Neutrophil (primary cell): ENCODE measurements at regions not wholly inside any gene's neighbourhood (a gene's known extent, or its start where the extent isn't known, plus 50 kb on each side); places are given as distances from the start of the nearest gene placed in this dataset.

Experiments used
- H3K27ac ChIP-seq: fragments of 200-600 bp; sonication (generic); 2 replicates; pipeline ENCODE4 v1.5.1; 2016; ENCODE audit warnings: mild to moderate bottlenecking, moderate library complexity
- H3K27me3 ChIP-seq: fragments of 200-600 bp; sonication (generic); 2 replicates; pipeline ENCODE4 v1.6.0; 2016; ENCODE audit warnings: mild to moderate bottlenecking
- H3K36me3 ChIP-seq: fragments of 200-600 bp; sonication (generic); 2 replicates; pipeline ENCODE4 v1.5.1; 2017
- H3K4me1 ChIP-seq, 2 experiments: fragments of 200-600 bp in 1 of 2; sonication (generic) in 1 of 2; 1 replicate in 1 of 2; 2 replicates in 1 of 2; pipeline versions ENCODE4 v1.5.1 to v1.6.1; 2013 to 2016; ENCODE audit warnings: low read depth in 1 of 2, low read length in 1 of 2, mild to moderate bottlenecking in 1 of 2, moderate library complexity in 1 of 2; ENCODE audit not compliant: control insufficient read depth in 1 of 2, insufficient read depth in 1 of 2
- H3K4me3 ChIP-seq, 2 experiments: fragments of 200-600 bp in 1 of 2; sonication (generic) in 1 of 2; 1 replicate in 1 of 2; 2 replicates in 1 of 2; pipeline ENCODE4 v1.5.1; 2013 to 2016; ENCODE audit warnings: low read depth in 1 of 2, low read length in 1 of 2, mild to moderate bottlenecking in 1 of 2, moderate library complexity in 1 of 2
- H3K9me3 ChIP-seq: fragments of 200-600 bp; sonication (generic); 2 replicates; pipeline ENCODE4 v1.5.1; 2016
- CTCF ChIP-seq: fragments of 200-600 bp; sonication (generic); IDR thresholded peaks from 2 replicates; pipeline ENCODE4 v1.5.1; 2016; ENCODE audit warnings: antibody characterized with exemption

GRCh38 chr2:22247466-22247865, 1123.7 kb downstream of the TDRD15 start:
- Histone ChIP-seq H3K27me3 (no peaks in the 10 kb centered on the region), H3K27ac (no peak overlapping the region), H3K4me3 (no peak overlapping the region)

GRCh38 chr2:22248851-22249250, 1125.1 kb downstream of the TDRD15 start:
- Histone ChIP-seq H3K36me3 (no peaks in the 10 kb centered on the region), H3K27ac (no peak overlapping the region), H3K27me3 (no peaks in the 10 kb centered on the region), H3K4me3 (no peak overlapping the region), H3K9me3 (no peaks in the 10 kb centered on the region), H3K4me1 (no peaks in the 10 kb centered on the region)
- no peak for TF ChIP-seq CTCF

More at GRCh38 chr2:22247466-22247865, 1123.7 kb downstream of the TDRD15 start:
- Histone ChIP-seq H3K36me3 (no peaks in the 10 kb centered on the region), H3K9me3 (no peaks in the 10 kb centered on the region), H3K4me1 (no peaks in the 10 kb centered on the region)
- TF ChIP-seq CTCF = no peak

- Histone ChIP-seq H3K4me3 (no peak overlapping the region), H3K4me1 (no peaks in the 10 kb centered on the region), H3K9me3 (no peaks in the 10 kb centered on the region), H3K36me3 (no peaks in the 10 kb centered on the region), H3K27ac (no peak overlapping the region), H3K27me3 (no peaks in the 10 kb centered on the region)
- TF ChIP-seq CTCF = no peak
Observed at GRCh38 chr2:22253171-22253570, 1129.4 kb downstream of the TDRD15 start.

GRCh38 chr2:22261165-22261564, 1123.8 kb upstream of the KLHL29 start:
- no peak for TF ChIP-seq CTCF
- Histone ChIP-seq H3K27ac (no peak overlapping the region), H3K4me3 (no peak overlapping the region), H3K27me3 (no peaks in the 10 kb centered on the region), H3K36me3 (no peaks in the 10 kb centered on the region), H3K9me3 (no peaks in the 10 kb centered on the region), H3K4me1 (no peaks in the 10 kb centered on the region)

- no peak for TF ChIP-seq CTCF
- no peaks in the 10 kb centered on the region for H3K27me3 ChIP-seq
- H3K4me3 ChIP-seq = no peak overlapping the region
- H3K4me1 ChIP-seq = no peaks in the 10 kb centered on the region
- no peak overlapping the region for H3K27ac ChIP-seq
- H3K36me3 ChIP-seq = no peaks in the 10 kb centered on the region
- H3K9me3 ChIP-seq = no peaks in the 10 kb centered on the region
Observed at GRCh38 chr2:22270341-22270740, 1114.6 kb upstream of the KLHL29 start.

- no peak overlapping the region for H3K4me3 ChIP-seq
- no peaks in the 10 kb centered on the region for H3K27me3 ChIP-seq
- no peak overlapping the region for H3K27ac ChIP-seq
- H3K4me1 ChIP-seq = no peaks in the 10 kb centered on the region
- no peaks in the 10 kb centered on the region for H3K36me3 ChIP-seq
- no peak for TF ChIP-seq CTCF
- H3K9me3 ChIP-seq = no peaks in the 10 kb centered on the region
Observed at GRCh38 chr2:22273853-22274252, 1111.1 kb upstream of the KLHL29 start.
